ENCODE measurements at regions not wholly inside any gene's neighbourhood (a gene's known extent, or its start where the extent isn't known, plus 50 kb on each side); places are given as distances from the start of the nearest gene placed in this dataset.

GRCh38 chr6:149212892-149213801 lies 104.4 kb upstream of the TAB2 start:
- no peaks in the 10 kb centered on the region for H3K9me3 ChIP-seq (ENCODE audit: severe bottlenecking)
- DNase-seq, result no peak
- H3K4me3 ChIP-seq (ENCODE audit: low read depth, low read length), result no peak overlapping the region
- H3K36me3 ChIP-seq, result no peaks in the 10 kb centered on the region
- no peak overlapping the region for H3K27ac ChIP-seq
- no peaks in the 10 kb centered on the region for H3K27me3 ChIP-seq (ENCODE audit: insufficient read depth, low read depth, severe bottlenecking)
- no peak for TF ChIP-seq CTCF (IDR thresholded peaks at IDR 0.05; ENCODE audit: low read depth, low read length)

- Histone ChIP-seq H3K4me3 (ENCODE audit: low read depth, low read length) (no peak overlapping the region), H3K9me3 (ENCODE audit: severe bottlenecking) (no peaks in the 10 kb centered on the region), H3K36me3 (no peaks in the 10 kb centered on the region), H3K27me3 (ENCODE audit: insufficient read depth, low read depth, severe bottlenecking) (no peaks in the 10 kb centered on the region), H3K27ac (no peak overlapping the region)
- DNase-seq, result no peak
- TF ChIP-seq CTCF (IDR thresholded peaks at IDR 0.05; ENCODE audit: low read depth, low read length), result no peak
Measured at GRCh38 chr6:149213829-149214228, 103.7 kb upstream of the TAB2 start.

GRCh38 chr6:149216459-149216858 lies 101.1 kb upstream of the TAB2 start:
- no peaks in the 10 kb centered on the region for H3K36me3 ChIP-seq
- DNase-seq, result no peak
- H3K9me3 ChIP-seq (ENCODE audit: severe bottlenecking), result no peaks in the 10 kb centered on the region
- no peaks in the 10 kb centered on the region for H3K27me3 ChIP-seq (ENCODE audit: insufficient read depth, low read depth, severe bottlenecking)
- no peak overlapping the region for H3K4me3 ChIP-seq (ENCODE audit: low read depth, low read length)
- TF ChIP-seq CTCF (IDR thresholded peaks at IDR 0.05; ENCODE audit: low read depth, low read length), result no peak
- H3K27ac ChIP-seq, result no peak overlapping the region

GRCh38 chr6:149217466-149217888 lies 100.0 kb upstream of the TAB2 start:
- TF ChIP-seq CTCF (IDR thresholded peaks at IDR 0.05; ENCODE audit: low read depth, low read length), result no peak
- Histone ChIP-seq H3K27ac (no peak overlapping the region), H3K4me3 (ENCODE audit: low read depth, low read length) (no peak overlapping the region), H3K9me3 (ENCODE audit: severe bottlenecking) (no peaks in the 10 kb centered on the region), H3K36me3 (no peaks in the 10 kb centered on the region), H3K27me3 (ENCODE audit: insufficient read depth, low read depth, severe bottlenecking) (no peaks in the 10 kb centered on the region)
- DNase-seq, result no peak

DNA sequence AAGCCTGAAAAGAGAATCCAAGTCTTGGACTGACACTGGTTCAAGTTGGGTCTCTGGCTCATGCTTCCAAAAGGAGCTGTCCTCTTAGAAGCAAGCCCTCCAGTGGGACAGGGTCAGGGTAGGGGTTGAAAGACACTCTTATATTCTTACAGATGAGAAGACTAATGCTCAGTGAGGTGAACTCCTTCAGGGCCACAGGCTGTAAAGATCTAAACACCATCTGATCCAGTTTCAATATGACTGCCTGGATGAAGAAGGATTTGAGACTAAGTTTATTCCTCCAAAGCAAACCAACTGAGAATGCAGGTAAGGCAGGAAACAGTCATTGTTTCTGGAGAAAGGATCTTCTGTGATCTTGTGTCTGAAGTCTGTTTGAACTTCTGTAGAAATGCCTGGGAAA lies 99.0 kb upstream of the TAB2 start:
- no peak overlapping the region for H3K4me3 ChIP-seq (ENCODE audit: low read depth, low read length)
- TF ChIP-seq CTCF (IDR thresholded peaks at IDR 0.05; ENCODE audit: low read depth, low read length), result no peak
- H3K27ac ChIP-seq, result no peak overlapping the region
- H3K36me3 ChIP-seq, result no peaks in the 10 kb centered on the region
- no peaks in the 10 kb centered on the region for H3K9me3 ChIP-seq (ENCODE audit: severe bottlenecking)
- no peak for DNase-seq
- H3K27me3 ChIP-seq (ENCODE audit: insufficient read depth, low read depth, severe bottlenecking), result no peaks in the 10 kb centered on the region

Measured in WERI-Rb-1 (cell line).